ENCODE measurements at regions not wholly inside any gene's neighbourhood (a gene's known extent, or its start where the extent isn't known, plus 50 kb on each side); places are given as distances from the start of the nearest gene placed in this dataset.
"Not testable (repeated sequence)": the region's sequence is repeated elsewhere in the genome, so short reads cannot be mapped to it uniquely, and the experiment has no call there.

- H3K9me3 Mint-ChIP-seq: peaks cover 8% of the 10 kb centered on the region
- TF ChIP-seq, protein P1, sequence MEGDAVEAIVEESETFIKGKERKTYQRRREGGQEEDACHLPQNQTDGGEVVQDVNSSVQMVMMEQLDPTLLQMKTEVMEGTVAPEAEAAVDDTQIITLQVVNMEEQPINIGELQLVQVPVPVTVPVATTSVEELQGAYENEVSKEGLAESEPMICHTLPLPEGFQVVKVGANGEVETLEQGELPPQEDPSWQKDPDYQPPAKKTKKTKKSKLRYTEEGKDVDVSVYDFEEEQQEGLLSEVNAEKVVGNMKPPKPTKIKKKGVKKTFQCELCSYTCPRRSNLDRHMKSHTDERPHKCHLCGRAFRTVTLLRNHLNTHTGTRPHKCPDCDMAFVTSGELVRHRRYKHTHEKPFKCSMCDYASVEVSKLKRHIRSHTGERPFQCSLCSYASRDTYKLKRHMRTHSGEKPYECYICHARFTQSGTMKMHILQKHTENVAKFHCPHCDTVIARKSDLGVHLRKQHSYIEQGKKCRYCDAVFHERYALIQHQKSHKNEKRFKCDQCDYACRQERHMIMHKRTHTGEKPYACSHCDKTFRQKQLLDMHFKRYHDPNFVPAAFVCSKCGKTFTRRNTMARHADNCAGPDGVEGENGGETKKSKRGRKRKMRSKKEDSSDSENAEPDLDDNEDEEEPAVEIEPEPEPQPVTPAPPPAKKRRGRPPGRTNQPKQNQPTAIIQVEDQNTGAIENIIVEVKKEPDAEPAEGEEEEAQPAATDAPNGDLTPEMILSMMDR (conservative IDR thresholded peaks at IDR 0.05): no peak
- peaks cover 5% of the 10 kb centered on the region for H3K4me1 Mint-ChIP-seq
- no peak for DNase-seq (ENCODE audit: low read depth, low spot score)
- no peak overlapping the region for H3K4me3 Mint-ChIP-seq
- H3K27ac Mint-ChIP-seq (ENCODE audit: unreplicated experiment): no peak overlapping the region
- H3K27me3 Mint-ChIP-seq (ENCODE audit: low read depth): peaks cover 7% of the 10 kb centered on the region
- peaks cover 3% of the 10 kb centered on the region for H3K36me3 Mint-ChIP-seq (ENCODE audit: low read depth)
Observed at GRCh38 chr12:131311764-131312163, 358.1 kb downstream of the ADGRD1 start.

DNA sequence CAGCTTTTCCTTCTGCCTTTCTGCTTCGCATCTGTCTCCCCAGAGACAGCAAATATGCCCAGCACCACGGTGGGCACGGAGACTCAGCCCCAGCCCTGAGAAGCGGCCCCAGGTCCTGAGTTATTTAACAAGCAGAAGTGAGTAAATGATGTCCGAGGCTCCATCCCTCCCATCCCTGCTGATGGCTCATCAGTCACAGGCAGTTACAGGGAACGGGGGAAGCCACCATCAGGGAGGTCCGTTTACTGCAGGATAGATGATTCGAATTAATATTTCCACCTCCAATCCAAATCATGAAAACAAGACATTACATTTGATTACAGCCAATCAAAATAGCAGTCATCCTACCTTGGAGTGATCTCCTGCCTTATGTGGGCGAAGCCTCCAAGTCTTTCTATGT, 358.7 kb downstream of the ADGRD1 start:
- H3K9me3 Mint-ChIP-seq; H3K36me3 Mint-ChIP-seq (ENCODE audit: low read depth): not testable (repeated sequence)

GRCh38 chr12:131312793-131313545, 359.3 kb downstream of the ADGRD1 start:
- TF ChIP-seq, protein P1 (conservative IDR thresholded peaks at IDR 0.05): no peak
- Mint-ChIP-seq H3K27ac (ENCODE audit: unreplicated experiment) (peak overlapping the region; percentile 43), H3K4me1 (peaks cover 5% of the 10 kb centered on the region), H3K27me3 (ENCODE audit: low read depth) (peaks cover 7% of the 10 kb centered on the region), H3K9me3 (peaks cover 13% of the 10 kb centered on the region), H3K36me3 (ENCODE audit: low read depth) (peaks cover 7% of the 10 kb centered on the region), H3K4me3 (no peak overlapping the region)
- no peak for DNase-seq (ENCODE audit: low read depth, low spot score)

More for the DNA sequence above, 358.7 kb downstream of the ADGRD1 start:
- not testable (repeated sequence) for H3K27me3 Mint-ChIP-seq (ENCODE audit: low read depth); DNase-seq (ENCODE audit: low read depth, low spot score); H3K4me1 Mint-ChIP-seq; H3K27ac Mint-ChIP-seq (ENCODE audit: unreplicated experiment); H3K4me3 Mint-ChIP-seq

- H3K27me3 Mint-ChIP-seq (ENCODE audit: low read depth): peaks cover 7% of the 10 kb centered on the region
- peaks cover 5% of the 10 kb centered on the region for H3K4me1 Mint-ChIP-seq
- H3K4me3 Mint-ChIP-seq: no peak overlapping the region
- TF ChIP-seq, protein P1 (conservative IDR thresholded peaks at IDR 0.05): no peak
- H3K27ac Mint-ChIP-seq (ENCODE audit: unreplicated experiment): no peak overlapping the region
- DNase-seq (ENCODE audit: low read depth, low spot score): no peak
- peaks cover 11% of the 10 kb centered on the region for H3K36me3 Mint-ChIP-seq (ENCODE audit: low read depth)
- peaks cover 19% of the 10 kb centered on the region for H3K9me3 Mint-ChIP-seq
Observed at GRCh38 chr12:131313635-131314034, 359.9 kb downstream of the ADGRD1 start.

GRCh38 chr12:131314524-131315090, 360.9 kb downstream of the ADGRD1 start:
- Mint-ChIP-seq H3K27ac (ENCODE audit: unreplicated experiment) (no peak overlapping the region), H3K4me3 (no peak overlapping the region), H3K4me1 (peaks cover 5% of the 10 kb centered on the region), H3K36me3 (ENCODE audit: low read depth) (peaks cover 11% of the 10 kb centered on the region), H3K27me3 (ENCODE audit: low read depth) (peaks cover 7% of the 10 kb centered on the region), H3K9me3 (peaks cover 26% of the 10 kb centered on the region)
- no peak for DNase-seq (ENCODE audit: low read depth, low spot score)
- TF ChIP-seq, protein P1 (conservative IDR thresholded peaks at IDR 0.05): no peak

GRCh38 chr12:131315601-131316000, 361.9 kb downstream of the ADGRD1 start:
- Mint-ChIP-seq H3K27ac (ENCODE audit: unreplicated experiment) (no peak overlapping the region), H3K4me3 (no peak overlapping the region), H3K27me3 (ENCODE audit: low read depth) (no peaks in the 10 kb centered on the region), H3K9me3 (peaks cover 29% of the 10 kb centered on the region), H3K4me1 (peaks cover 5% of the 10 kb centered on the region), H3K36me3 (ENCODE audit: low read depth) (peaks cover 11% of the 10 kb centered on the region)
- DNase-seq (ENCODE audit: low read depth, low spot score): no peak
- TF ChIP-seq, protein P1 (conservative IDR thresholded peaks at IDR 0.05): no peak

Data from neural crest cell (in vitro differentiated cells).